Spleen (tissue), 7 donors: ENCODE measurements at regions not wholly inside any gene's neighbourhood (a gene's known extent, or its start where the extent isn't known, plus 50 kb on each side); places are given as distances from the start of the nearest gene placed in this dataset.

ENCODE experiments used
- CTCF ChIP-seq, 11 experiments: fragments of 200-600 bp in 7 of 11; fragments of 450-650 bp in 4 of 11; sonication (generic) in 4 of 11; IDR thresholded peaks in 8 of 11; conservative IDR thresholded peaks in 3 of 11; 1 replicate in 7 of 11; 2 replicates in 4 of 11; pipeline versions ENCODE4 v1.4.0 to v1.8.0; 2016 to 2021; ENCODE audit warnings: antibody characterized with exemption in 11 of 11, inconsistent platforms in 4 of 11, mild to moderate bottlenecking in 1 of 11
- POLR2A ChIP-seq, 3 donors: fragments of 450-650 bp; IDR thresholded peaks; one replicate each; pipeline ENCODE4 v1.5.1; 2017; ENCODE audit warnings: antibody characterized with exemption in 3 of 3, mild to moderate bottlenecking in 1 of 3
- POLR2AphosphoS5 ChIP-seq, 3 donors: sonication (generic); formaldehyde crosslinking; IDR thresholded peaks; one replicate each; pipeline ENCODE4 v1.5.1; 2017; ENCODE audit warnings: antibody characterized with exemption in 3 of 3
- donor health status: DM: no; HTN: no; CAD: no; lungs with moderate emphysema.
- donor health status: DM: no; HTN: no; CAD: no.
- donor health status: DM: no; HTN: no; CAD: no.

DNA sequence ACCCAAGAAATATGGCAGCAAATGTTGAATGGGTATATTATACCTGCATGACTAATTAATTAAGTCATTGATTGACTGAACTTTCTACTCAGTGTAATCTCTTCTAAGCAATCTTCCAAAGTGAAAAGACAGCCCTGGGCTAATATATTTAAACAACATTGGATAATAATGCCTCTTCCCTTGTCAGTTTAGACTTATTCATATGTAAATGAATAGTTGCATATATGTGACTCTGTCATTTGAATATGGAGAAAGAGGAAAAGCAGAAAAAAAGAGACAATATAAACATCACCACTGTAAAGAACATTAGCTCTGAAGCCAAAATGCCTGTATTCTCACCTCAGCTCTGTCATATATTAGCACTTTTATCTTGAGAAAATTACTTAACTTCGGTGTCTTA, 168.0 kb downstream of the SLITRK1 start:
- TF ChIP-seq CTCF (IDR thresholded peaks at IDR 0.05 in 8 of 11, conservative IDR thresholded peaks at IDR 0.05 in 3 of 11) (no peak), POLR2A (IDR thresholded peaks at IDR 0.05) (no peak), POLR2AphosphoS5 (IDR thresholded peaks at IDR 0.05) (no peak)
